Posterior vena cava (tissue), 2 donors: ENCODE measurements at regions not wholly inside any gene's neighbourhood (a gene's known extent, or its start where the extent isn't known, plus 50 kb on each side); places are given as distances from the start of the nearest gene placed in this dataset.
"Not testable (repeated sequence)": the region's sequence is repeated elsewhere in the genome, so short reads cannot be mapped to it uniquely, and the experiment has no call there.

Experiments used
- DNase-seq: peaks from one replicate; pipeline ENCODE4 v3.0.0-alpha.2; 2020; ENCODE audit warnings: low spot score
- intact Hi-C, 2 donors: fragments of 100-400 bp; cut with DNase I; formaldehyde crosslinking; loops; one replicate each; pipeline versions ENCODE4 v1.14.1 to v1.14.2; 2022 to 2023
- donor health status: DM: yes; HTN: yes; CAD: no.
- donor health status: DM: yes; HTN: yes; CAD: no.

DNA sequence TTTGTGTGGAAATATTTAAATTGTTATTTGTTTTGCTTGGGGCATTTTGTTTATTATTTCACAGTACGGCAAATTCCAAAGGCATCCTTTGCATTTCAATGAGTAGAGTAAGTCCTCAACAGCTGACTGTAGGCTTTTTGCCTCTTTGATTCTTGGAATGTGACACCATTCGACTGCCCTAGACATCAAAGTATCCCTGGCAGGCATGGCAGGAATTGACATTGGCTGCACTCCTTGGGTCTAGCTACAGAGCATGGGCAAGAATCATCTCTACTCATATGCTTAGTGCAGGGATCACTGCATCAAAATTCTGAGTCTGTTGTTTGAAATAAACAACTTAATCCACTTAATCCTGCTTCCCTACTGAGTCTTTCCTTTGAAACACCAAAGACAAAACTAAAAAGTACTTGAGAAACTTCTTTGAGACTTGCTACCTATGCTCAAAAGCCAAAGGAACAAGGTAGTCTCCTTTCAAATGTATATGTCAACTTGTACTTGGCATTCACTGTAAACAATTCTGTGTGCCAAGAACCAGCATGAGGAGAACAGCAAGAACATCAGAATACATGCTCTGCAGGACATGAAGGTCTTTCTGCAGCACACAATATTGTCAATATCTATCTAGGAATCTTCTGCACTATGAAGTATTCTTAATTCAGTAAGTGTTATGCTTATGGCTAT is 1569.0 kb upstream of the FLRT2 start:
- intact Hi-C loops = no loop called here
- DNase-seq = no peak

DNA sequence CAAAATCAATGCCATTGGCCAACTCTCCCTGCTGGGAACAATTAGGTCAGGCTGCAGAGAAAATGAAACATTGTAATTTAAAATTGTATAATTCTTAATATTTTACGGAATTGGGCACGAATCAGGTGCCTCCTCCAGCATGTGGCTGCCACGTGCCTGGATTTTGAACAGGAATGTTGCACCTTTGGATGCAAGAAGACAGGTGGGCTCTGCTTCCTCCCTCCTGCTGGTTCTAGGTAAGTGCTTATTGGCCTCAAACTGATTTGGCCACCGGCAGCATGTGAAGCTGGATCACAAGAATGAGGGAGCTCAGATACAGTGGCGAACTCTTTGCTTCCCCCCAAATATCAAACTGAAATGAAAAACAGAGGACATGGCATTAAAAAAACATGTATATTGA is 1559.9 kb upstream of the FLRT2 start:
- intact Hi-C loops = no loop called here
- DNase-seq = no peak

DNA sequence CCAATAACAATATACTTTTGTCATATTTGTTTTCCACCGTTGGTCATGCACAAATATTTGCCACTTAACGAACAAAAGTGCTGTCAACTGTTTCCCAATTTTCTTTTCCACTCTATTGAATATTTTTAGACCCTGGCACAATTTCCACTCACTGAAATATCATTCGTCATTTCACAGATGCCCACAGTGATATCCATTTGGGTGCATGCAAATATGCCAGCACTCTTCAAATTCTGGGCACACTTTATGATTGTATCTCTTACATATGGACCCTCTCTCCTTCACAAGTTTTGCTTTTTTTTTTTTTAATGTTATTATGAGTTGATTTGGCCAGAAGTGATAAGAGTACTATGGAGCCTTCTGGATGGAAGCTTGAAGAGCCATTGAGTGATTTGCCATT is 1557.3 kb upstream of the FLRT2 start:
- intact Hi-C loops = no loop called here
- no peak for DNase-seq

DNA sequence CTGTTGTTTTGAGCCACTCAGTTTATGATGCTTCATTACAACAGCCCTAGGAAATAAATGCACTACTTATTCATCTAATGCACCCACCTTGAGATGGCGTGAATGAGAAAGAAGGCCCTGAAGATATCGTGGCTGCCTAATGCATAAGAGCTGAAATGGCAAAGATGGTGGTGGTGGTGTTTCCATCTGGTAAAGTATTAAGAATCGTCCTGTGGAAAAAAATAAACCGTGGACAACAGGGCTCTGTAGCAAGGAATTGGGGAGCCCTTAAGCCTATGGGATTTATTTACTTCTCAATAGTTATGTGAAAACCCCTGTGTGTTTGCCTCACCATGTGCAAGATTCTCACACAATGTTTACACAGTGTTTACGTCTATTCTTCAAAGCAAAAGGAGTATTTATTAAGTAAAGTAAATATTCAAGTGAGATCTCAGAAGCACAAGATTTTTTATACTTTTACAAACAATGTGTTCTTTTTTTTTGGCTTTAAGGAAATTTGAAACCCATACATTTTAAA is 1555.2 kb upstream of the FLRT2 start:
- DNase-seq = no peak
- intact Hi-C loops = no loop called here

DNA sequence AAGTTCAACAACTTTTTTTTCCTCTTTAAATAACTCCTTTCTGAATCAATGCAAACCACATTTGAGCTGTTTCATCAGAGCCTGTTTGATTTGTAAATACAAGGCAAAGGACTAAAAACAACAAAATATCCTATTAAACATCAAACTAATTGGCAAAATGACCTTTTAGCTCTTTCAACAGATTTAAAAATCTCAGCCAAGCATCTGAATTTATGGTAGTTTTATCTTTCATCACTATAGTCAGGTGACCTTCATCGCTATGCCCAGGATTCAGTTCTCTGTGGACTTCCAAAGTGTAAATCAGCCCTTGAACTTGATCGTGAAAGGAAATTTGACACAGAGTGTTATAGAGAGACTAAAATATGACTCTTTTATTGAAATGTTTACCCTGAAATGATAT is 1554.5 kb upstream of the FLRT2 start:
- DNase-seq = no peak
- intact Hi-C loops = no loop called here

DNA sequence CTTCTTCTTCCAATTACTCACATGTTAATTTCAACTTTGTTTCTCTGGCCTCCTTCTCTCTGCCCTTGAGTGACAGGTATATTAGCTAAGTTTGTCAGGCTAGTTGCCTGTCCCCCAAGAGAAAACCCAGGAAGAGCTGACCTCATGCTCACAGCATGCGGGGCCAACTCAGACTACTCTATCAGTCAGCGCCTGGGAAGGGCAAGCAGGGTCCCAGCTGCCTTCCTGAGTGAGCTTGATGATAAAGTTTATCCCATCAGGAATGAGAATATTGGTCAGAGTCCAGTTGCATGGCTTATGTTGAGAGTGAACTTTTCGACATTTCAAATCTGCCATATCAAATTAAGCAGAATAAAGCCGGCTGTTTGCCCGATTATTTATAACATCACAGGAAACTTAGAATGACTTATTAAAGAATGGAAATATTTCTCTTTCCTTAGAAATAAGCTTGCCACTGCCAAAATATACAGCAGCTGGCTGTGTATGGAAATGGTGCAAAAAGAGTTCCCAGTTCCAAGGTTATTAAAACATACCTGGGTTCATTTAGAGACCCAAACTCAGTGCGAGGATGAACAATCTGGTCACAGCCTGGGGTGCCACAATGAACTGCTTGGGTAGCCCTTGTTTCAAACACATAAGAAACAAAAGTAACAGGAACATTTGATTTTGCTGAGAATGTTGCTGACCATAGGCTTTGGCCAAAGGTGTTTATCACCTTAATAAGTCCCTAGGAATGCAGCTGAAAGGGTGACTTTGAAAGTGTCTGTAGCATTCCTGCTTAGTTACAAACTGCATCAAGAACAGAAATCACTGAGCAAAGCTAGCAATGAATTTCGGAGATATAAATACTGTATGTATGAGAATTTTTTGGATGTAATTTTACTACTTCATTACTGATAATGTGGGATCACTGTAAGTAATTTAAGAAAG is 1553.8 kb upstream of the FLRT2 start:
- peak; percentile 71 for DNase-seq
- intact Hi-C loops = no loop called here

DNA sequence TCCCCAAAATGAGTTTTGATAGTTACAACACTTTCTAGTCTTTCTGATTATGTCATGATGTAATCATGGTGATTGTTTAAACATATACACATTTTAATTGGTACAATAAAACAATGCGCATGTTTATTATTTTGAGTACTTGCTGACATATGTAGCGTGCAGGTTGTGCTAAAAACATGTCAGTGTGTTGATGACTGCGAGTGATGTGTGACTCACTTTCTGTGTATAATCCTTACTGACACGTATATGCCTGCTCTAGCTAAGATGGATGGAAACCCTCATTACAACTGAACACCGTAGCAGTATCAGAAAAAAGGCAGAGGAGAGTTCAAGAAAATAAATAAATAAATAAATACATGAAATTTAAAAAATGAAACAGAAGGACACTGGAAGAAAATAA is 1552.4 kb upstream of the FLRT2 start:
- intact Hi-C loops = no loop called here
- no peak for DNase-seq

DNA sequence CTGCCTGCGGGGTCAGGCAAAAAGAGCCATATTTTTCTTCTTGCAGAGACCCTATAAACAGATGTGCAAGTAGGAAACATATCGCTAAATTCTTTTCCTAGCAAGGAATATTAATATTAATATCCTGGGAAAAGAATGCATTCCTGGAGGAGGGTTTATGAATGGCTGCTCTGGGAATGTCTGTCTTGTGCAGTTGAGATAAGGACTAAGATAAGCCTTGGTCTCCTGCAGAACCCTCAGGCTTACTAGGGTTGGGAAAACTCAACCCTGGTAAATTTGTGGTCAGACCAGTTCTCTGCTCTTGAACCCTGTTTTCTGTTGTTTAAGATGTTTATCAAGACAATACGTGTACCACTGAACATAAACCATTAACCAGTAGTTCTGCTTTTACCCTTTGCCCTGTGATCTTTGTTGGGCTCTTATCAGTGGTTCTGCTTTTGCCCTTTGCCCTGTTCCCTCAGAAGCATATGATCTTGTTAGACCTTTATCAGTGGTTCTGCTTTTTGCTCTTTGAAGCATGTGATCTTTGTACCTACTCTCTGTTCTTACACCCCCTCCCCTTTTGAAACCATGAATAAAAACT is 1548.2 kb upstream of the FLRT2 start:
- intact Hi-C loops, DNase-seq: not testable (repeated sequence)

DNA sequence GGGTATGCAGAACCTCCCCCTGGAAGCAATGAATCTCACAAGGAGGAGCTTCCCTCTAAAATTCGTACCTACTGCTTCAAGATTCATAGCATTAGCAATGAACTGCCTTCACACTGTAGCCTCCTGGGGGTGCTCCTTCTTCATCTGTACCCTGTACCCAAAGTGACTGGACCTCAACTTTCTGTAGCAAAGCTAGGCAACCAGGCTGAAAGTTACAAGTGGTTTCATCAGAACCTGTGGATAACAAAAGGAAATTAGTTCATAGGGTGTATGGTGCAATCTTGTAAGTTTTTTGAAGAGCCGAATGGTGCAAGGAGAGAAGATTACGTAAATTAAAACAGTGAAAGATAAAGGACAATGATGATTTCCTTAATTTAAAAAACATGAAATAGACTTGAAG is 1541.7 kb upstream of the FLRT2 start:
- intact Hi-C loops = no loop called here
- DNase-seq = no peak

DNA sequence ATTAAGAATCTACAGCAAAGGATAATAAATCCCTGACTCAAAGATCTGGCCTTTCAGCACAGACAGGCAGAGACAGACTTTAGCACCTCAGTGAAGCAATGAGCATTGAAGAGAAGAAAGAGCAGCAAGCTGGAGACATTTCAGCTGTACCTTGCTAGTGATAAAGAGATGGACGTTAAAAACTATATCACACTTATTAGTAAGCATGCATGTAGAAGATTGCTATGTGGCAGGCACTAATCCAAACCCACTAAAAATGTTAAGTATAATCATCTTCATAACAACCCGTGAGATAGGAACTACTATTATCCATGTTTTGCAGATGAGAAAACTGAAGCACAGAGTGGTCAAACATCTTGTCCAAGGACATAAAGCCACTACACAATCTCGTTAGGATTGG is 1538.3 kb upstream of the FLRT2 start:
- intact Hi-C loops = no loop called here

DNA sequence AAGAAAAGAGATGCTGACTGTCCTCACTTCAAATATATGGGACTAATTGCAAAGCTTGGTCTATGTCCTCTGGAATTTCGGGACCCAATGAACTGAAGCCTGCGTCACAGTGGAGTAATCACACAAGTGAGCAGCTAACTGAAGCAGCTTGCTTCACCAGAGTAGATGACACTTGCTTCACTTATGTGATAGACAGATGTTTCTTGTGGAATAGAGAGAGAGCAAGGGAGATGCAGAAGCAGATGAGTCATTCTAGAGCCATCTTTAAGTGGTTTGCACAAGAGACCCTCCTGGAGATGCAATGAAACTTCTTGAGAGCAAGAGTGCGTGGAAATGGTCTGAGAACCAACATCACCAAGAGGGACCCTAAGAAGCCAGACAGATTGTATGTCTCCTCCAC is 1537.1 kb upstream of the FLRT2 start:
- DNase-seq = no peak
- intact Hi-C loops = no loop called here

More for the DNA sequence above, 1538.3 kb upstream of the FLRT2 start:
- DNase-seq = no peak

DNA sequence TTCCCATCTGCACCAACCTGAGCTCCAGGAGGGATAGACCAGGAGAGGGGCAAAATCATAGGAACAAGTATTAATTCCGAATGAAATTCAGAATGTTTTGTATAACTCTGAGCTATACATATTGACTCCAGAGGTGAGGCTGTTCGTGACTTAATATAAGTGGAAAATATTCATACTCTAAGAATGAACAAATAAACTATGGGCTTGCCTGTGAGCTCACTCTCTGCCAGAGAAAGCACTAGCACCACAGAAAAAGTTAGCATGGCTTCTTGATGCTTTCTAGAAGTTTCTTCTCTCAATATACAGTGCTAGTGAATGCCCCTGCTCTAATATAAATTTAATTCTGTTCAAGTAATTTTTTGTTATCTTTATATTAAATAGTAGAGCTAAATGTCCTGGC is 1536.4 kb upstream of the FLRT2 start:
- intact Hi-C loops = no loop called here
- no peak for DNase-seq

DNA sequence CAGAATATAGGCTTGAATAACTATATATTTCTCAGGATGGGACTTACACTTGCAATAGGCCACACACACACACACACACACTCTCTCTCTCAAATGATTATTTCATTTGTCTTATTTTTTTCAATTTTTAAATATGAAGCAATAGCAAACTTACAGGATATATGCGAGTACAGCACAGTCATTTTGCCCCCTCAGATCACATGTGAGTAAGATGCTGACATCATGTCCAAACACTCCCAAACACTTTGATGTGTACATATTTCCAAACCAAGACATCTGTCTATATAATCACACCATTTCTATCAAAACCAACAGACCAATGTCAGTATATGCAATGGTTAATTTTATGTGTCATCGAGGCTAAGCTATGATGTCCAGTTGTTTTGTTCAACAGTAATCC is 1535.9 kb upstream of the FLRT2 start:
- DNase-seq = no peak
- intact Hi-C loops = no loop called here

DNA sequence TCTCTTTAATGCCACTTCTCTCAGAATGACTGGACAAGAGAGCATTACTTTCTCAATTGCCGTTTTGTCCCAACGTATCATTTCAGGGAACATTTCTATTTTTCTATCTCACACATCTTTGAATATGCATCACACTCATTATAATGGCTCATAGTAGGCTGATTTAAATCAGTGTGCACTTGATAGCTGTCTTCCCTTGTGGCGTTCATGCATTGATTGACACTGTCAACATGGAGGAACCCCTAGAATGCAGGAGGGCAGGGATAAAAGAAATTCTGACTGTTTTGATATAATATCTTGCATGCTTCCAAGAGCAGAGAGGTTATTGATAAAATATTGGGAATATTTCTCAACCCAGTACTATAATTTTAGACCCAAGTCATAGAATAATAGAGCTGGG is 1528.9 kb upstream of the FLRT2 start:
- no peak for DNase-seq

DNA sequence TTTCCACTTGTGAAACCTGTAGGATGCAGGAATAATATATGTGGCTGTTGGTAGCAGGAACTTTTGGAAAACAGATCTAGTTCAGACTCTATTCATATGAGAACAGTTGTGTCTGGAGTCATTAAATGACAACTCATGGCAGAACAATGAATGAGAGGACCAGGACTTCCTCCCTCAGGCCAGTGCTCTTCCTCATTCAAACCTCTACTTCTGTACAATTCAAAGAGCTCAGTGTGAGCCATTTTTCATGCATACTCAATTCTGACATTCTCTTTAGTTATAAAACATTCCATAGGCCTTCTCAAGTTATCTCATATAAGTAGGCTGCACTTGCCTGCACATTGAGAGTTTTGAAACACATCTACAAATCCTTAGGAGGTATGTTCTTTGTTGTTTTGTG is 1526.6 kb upstream of the FLRT2 start:
- intact Hi-C loops = no loop called here
- DNase-seq = no peak

More for the DNA sequence above, 1528.9 kb upstream of the FLRT2 start:
- intact Hi-C loops = no loop called here

DNA sequence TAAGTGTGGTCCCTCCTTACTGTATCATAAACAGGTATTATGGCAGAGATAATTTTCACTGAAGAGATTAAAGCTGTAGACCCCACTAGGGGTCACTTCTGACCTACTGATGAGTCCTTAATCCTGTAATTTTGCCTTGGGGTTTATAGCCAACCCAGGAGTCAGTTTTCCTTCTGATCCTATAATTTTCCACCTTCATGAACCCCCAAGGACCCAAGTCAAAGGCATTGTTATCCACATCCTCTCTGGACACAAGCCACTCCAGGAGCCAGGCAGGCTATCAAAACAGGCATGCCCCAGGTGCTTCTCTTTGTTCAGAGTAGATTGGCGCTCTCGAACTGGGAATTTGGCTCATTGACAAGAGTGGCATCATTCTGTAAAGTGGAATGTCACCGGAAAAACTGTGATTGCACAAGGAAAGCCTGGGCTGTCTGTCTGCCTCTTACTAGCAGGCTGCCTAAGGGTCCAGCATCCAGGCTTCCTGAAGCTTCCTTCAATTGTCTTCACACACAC is 1523.2 kb upstream of the FLRT2 start:
- no peak for DNase-seq
- intact Hi-C loops = no loop called here

DNA sequence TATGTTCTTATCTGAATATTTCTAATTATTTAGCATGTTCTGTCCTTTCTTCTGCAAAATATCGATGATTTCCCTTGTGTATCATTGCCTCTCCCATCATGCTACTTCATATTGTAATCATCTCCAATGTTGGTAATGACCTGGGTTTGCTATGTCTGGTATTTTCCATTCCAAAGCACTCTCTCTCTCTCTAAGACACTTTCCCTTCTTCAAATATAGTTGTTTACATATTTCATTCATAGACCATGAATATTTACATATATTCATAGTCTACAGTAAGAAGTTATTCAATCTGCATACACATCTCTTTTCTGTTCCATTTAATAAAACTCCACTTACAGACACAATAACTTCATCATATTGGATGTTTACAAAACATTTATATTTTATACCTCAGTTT is 1516.5 kb upstream of the FLRT2 start:
- no peak for DNase-seq
- intact Hi-C loops = no loop called here

DNA sequence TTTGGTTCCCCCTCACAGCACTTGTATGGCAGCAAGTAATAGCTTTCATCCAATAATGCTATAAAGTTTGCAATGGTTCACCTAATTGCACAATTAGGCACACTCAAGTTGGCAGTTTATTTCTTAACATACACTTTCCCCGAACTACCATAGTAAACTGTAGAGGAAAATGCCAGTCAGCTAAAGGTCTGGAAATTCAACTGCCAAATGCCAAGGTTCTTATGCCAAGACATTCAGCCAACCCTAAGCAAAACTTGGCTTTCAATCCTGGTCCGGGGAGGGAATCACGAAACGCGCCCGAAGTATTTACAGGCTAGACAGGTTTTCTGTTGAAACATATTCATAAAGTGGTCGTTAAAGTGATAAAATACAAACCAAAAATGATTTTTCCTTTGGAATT is 1512.4 kb upstream of the FLRT2 start:
- intact Hi-C loops = no loop called here
- DNase-seq = no peak

DNA sequence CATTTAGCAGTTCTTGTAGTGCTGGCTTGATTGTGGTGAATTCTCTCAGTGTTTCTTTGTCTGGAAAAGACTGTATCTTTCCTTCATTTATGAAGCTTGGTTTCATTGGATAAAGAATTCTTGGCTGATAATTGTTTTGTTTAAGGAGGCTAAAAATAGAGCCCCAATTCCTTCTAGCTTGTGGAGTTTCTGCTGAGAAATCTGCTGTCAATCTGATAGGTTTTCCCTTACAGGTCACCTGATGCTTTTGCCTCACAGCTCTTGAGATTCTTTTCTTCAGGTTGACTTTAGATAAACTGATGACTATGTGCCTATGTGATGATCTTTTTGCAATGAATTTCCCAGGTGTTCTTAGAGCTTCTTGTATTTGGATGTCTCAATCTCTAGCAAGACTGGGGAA is 1508.5 kb upstream of the FLRT2 start:
- no peak for DNase-seq

DNA sequence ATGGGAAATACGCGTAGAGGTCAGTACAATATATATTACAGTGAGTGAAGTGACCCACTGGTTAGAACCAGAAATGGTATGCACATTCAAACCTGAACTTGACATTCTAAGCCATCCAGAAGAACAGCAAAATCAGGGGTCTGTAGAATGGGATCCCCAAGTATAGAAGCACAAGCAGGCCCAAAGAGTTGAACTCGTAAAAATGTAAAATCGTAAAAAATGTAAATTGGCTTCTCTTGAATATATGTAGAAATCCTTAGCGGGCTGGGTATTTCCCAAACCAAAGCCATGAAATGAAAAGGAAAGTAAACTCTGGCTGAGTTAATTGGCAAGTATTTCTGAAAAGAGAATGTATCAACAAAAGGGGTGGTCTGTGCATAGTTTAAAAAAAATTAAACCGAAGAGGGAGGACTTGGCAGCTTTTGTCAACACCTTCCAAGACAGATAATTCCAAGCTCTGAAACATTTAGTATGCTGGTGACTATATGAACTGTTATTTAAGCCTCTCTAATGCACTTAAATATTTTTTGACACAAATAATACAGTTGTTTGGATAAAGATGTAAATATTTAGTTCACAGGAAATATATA is 1505.6 kb upstream of the FLRT2 start:
- intact Hi-C loops = no loop called here
- DNase-seq = no peak

More for the DNA sequence above, 1508.5 kb upstream of the FLRT2 start:
- intact Hi-C loops = no loop called here
